ENCODE measurements at regions not wholly inside any gene's neighbourhood (a gene's known extent, or its start where the extent isn't known, plus 50 kb on each side); places are given as distances from the start of the nearest gene placed in this dataset.

- TF ChIP-seq, protein P1, sequence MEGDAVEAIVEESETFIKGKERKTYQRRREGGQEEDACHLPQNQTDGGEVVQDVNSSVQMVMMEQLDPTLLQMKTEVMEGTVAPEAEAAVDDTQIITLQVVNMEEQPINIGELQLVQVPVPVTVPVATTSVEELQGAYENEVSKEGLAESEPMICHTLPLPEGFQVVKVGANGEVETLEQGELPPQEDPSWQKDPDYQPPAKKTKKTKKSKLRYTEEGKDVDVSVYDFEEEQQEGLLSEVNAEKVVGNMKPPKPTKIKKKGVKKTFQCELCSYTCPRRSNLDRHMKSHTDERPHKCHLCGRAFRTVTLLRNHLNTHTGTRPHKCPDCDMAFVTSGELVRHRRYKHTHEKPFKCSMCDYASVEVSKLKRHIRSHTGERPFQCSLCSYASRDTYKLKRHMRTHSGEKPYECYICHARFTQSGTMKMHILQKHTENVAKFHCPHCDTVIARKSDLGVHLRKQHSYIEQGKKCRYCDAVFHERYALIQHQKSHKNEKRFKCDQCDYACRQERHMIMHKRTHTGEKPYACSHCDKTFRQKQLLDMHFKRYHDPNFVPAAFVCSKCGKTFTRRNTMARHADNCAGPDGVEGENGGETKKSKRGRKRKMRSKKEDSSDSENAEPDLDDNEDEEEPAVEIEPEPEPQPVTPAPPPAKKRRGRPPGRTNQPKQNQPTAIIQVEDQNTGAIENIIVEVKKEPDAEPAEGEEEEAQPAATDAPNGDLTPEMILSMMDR (IDR thresholded peaks at IDR 0.05; ENCODE audit: low read depth, low read length) = no peak
- no peak for TF ChIP-seq MAX (IDR thresholded peaks at IDR 0.05; ENCODE audit: low read depth, low read length)
These were observed 200.8 kb downstream of the TTC32 start for GRCh38 chr2:19700861-19701585.
